Gastroesophageal sphincter (tissue), 4 donors: ENCODE measurements at regions not wholly inside any gene's neighbourhood (a gene's known extent, or its start where the extent isn't known, plus 50 kb on each side); places are given as distances from the start of the nearest gene placed in this dataset.

ENCODE experiments used
- ATAC-seq: fragments of 150-250 bp; one replicate; pipeline ENCODE4 v1.9.1; 2016; ENCODE audit warnings: mild to moderate bottlenecking, moderate library complexity
- H3K27ac ChIP-seq, 4 donors: fragments of 200-600 bp; sonication (generic) in 3 of 4; 1 replicate in 3 of 4; 2 replicates in 1 of 4; pipeline ENCODE4 v1.5.1; 2016 to 2019
- H3K27me3 ChIP-seq: fragments of 200-600 bp; sonication (generic); one replicate; pipeline ENCODE4 v1.5.1; 2019
- H3K36me3 ChIP-seq, 2 donors: fragments of 200-600 bp; sonication (generic); one replicate each; pipeline ENCODE4 v1.5.1; 2019; ENCODE audit warnings: control low read depth in 1 of 2
- H3K4me1 ChIP-seq, 3 donors: fragments of 200-600 bp; sonication (generic); 1 replicate in 2 of 3; 2 replicates in 1 of 3; pipeline ENCODE4 v1.5.1; 2016 to 2019; ENCODE audit warnings: control low read depth in 2 of 3
- H3K4me3 ChIP-seq, 2 donors: fragments of 200-600 bp; sonication (generic); one replicate each; pipeline ENCODE4 v1.5.1; 2019; ENCODE audit warnings: mild to moderate bottlenecking in 1 of 2, moderate library complexity in 1 of 2
- H3K9me3 ChIP-seq, 3 donors: fragments of 200-600 bp; sonication (generic); one replicate each; pipeline ENCODE4 v1.5.1; 2017 to 2019; ENCODE audit warnings: control low read depth in 2 of 3
- CTCF ChIP-seq, 4 experiments: fragments of 200-600 bp in 2 of 4; fragments of 450-650 bp in 2 of 4; sonication (generic) in 1 of 4; IDR thresholded peaks; one replicate each; pipeline ENCODE4 v1.5.1; 2017 to 2019; ENCODE audit warnings: antibody characterized with exemption in 4 of 4, mild to moderate bottlenecking in 2 of 4, moderate library complexity in 2 of 4
- EP300 ChIP-seq: sonication (generic); formaldehyde crosslinking; IDR thresholded peaks from one replicate; pipeline ENCODE4 v1.6.1; 2017; ENCODE audit warnings: antibody characterized with exemption, mild to moderate bottlenecking
- POLR2A ChIP-seq, 2 donors: fragments of 450-650 bp; IDR thresholded peaks; one replicate each; pipeline ENCODE4 v1.6.1; 2017; ENCODE audit warnings: antibody characterized with exemption in 2 of 2, mild to moderate bottlenecking in 2 of 2, moderate library complexity in 1 of 2
- POLR2AphosphoS5 ChIP-seq: sonication (generic); formaldehyde crosslinking; IDR thresholded peaks from one replicate; pipeline ENCODE4 v1.6.1; 2017; ENCODE audit warnings: antibody characterized with exemption
- WGBS, 2 donors: methylation state at CpG; one replicate each; pipeline ENCODE4 v1.1.5; 2018; ENCODE audit warnings: low coverage in 1 of 2; 5-methylcytosine and 5-hydroxymethylcytosine counted together

GRCh38 chr18:22509423-22509822 lies 91.7 kb upstream of the CTAGE1 start:
- no CpG with 5 or more reads among the region's 1 CpG for WGBS, 2 donors
- no peak for TF ChIP-seq POLR2A (IDR thresholded peaks at IDR 0.05)
- TF ChIP-seq EP300: no peak
- TF ChIP-seq CTCF (IDR thresholded peaks at IDR 0.05): no peak
- TF ChIP-seq POLR2AphosphoS5: no peak

DNA sequence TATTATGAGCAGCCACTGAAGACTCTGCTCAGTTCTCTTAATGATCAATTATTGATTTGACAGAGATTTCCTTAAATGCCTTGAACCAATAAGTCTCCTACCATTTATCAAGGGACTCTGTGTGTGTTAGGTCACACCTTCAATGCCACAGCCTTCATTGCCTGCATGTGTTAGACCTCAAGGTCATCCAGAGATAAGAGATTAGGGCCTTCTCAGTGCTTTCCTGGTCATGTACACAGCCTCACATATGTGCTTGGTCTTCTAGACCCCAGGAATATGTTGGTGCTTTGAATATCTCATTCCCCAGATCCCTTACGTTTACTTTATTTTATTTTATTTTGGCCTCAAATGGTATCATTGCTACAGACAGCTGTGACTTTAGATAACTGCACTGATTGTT lies 93.0 kb upstream of the CTAGE1 start:
- 88 to 89% methylated on average over 1 of the region's 1 CpG for WGBS, 2 donors
- no peak for TF ChIP-seq POLR2A (IDR thresholded peaks at IDR 0.05)
- no peak for TF ChIP-seq EP300
- no peak for TF ChIP-seq CTCF (IDR thresholded peaks at IDR 0.05)
- TF ChIP-seq POLR2AphosphoS5: no peak
- Histone ChIP-seq H3K9me3 (no peaks in the 10 kb centered on the region), H3K4me1 (no peaks in the 10 kb centered on the region), H3K27me3 (no peaks in the 10 kb centered on the region), H3K4me3 (no peak overlapping the region), H3K36me3 (no peaks in the 10 kb centered on the region), H3K27ac (no peak overlapping the region)
- ATAC-seq: no peak

More at GRCh38 chr18:22509423-22509822, 91.7 kb upstream of the CTAGE1 start:
- H3K27ac ChIP-seq: no peak overlapping the region
- no peaks in the 10 kb centered on the region for H3K27me3 ChIP-seq
- no peaks in the 10 kb centered on the region for H3K36me3 ChIP-seq
- peaks cover 0 to 8% (median 0%) of the 10 kb centered on the region in 3 donors for H3K4me1 ChIP-seq
- H3K4me3 ChIP-seq: no peak overlapping the region
- no peak for ATAC-seq
- no peaks in the 10 kb centered on the region for H3K9me3 ChIP-seq

DNA sequence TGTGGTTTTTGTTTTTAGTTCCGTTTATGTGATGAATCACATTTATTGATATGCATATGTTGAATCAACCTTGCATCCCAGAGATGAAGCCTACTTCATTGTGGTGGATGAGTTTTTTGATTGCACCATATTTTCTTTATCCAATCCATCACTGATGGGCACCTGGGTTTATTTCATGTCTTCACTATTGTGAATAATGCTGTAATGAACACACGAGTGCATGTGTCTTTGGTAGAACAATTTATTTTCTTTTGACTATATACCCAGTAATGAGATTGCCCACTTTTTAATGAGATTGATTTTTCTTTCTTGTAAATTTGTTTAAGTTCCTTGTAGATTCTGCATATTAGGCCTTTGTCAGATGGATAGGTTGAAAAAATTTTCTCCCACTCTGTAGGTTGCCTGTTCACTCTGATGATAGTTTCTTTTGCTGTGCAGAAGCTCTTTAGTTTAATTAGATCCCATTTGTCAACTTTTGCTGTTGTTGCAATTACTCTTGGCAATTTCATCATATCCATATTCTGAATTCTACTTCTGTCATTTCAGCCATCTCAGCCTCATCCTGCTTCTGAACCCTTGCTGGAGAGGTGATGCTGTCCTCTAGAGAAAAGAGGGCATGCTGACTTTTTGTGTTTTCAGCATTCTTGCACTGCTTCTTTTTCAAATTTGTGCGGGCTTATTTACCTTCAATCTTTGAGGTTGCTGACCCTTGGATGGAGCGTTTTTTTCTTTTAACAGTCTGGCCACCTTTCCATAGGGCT lies 96.2 kb upstream of the CTAGE1 start:
- Histone ChIP-seq H3K4me3 (no peak overlapping the region), H3K27me3 (no peaks in the 10 kb centered on the region), H3K36me3 (no peaks in the 10 kb centered on the region), H3K4me1 (no peaks in the 10 kb centered on the region), H3K27ac (no peak overlapping the region), H3K9me3 (no peaks in the 10 kb centered on the region)
- WGBS, 2 donors: 83 to 93% methylated on average over 4 of the region's 4 CpGs
- no peak for ATAC-seq
- TF ChIP-seq POLR2A (IDR thresholded peaks at IDR 0.05) (no peak), POLR2AphosphoS5 (no peak), EP300 (no peak), CTCF (IDR thresholded peaks at IDR 0.05) (no peak)

GRCh38 chr18:22514655-22515054 lies 96.9 kb upstream of the CTAGE1 start:
- Histone ChIP-seq H3K4me1 (no peaks in the 10 kb centered on the region), H3K27ac (no peak overlapping the region), H3K9me3 (no peaks in the 10 kb centered on the region), H3K27me3 (no peaks in the 10 kb centered on the region), H3K36me3 (no peaks in the 10 kb centered on the region), H3K4me3 (no peak overlapping the region)
- WGBS, 2 donors: 70% methylated on average over 2 of the region's 4 CpGs; no CpG with 5 or more reads in 1 of the 2 donors
- TF ChIP-seq CTCF (IDR thresholded peaks at IDR 0.05): no peak
- TF ChIP-seq POLR2A (IDR thresholded peaks at IDR 0.05): no peak
- TF ChIP-seq EP300: no peak
- no peak for TF ChIP-seq POLR2AphosphoS5
- ATAC-seq: no peak

GRCh38 chr18:22515250-22515649 lies 97.5 kb upstream of the CTAGE1 start:
- TF ChIP-seq CTCF (IDR thresholded peaks at IDR 0.05) (no peak), EP300 (no peak), POLR2A (IDR thresholded peaks at IDR 0.05) (no peak), POLR2AphosphoS5 (no peak)
- Histone ChIP-seq H3K27me3 (no peaks in the 10 kb centered on the region), H3K4me3 (no peak overlapping the region), H3K9me3 (no peaks in the 10 kb centered on the region), H3K36me3 (no peaks in the 10 kb centered on the region), H3K27ac (no peak overlapping the region), H3K4me1 (no peaks in the 10 kb centered on the region)
- no peak for ATAC-seq
- WGBS, 2 donors: no CpG with 5 or more reads among the region's 9 CpGs
